Naive thymus-derived CD4-positive, alpha-beta T cell (primary cell): ENCODE measurements at regions not wholly inside any gene's neighbourhood (a gene's known extent, or its start where the extent isn't known, plus 50 kb on each side); places are given as distances from the start of the nearest gene placed in this dataset.
"Not testable (repeated sequence)": the region's sequence is repeated elsewhere in the genome, so short reads cannot be mapped to it uniquely, and the experiment has no call there.

Experiments used
- ATAC-seq: fragments of 150-1000 bp; cut with Tn5 transposase; 2 replicates; pipeline ENCODE4 v1.10.0; 2021; ENCODE audit warnings: mild to moderate bottlenecking, moderate library complexity
- CTCF ChIA-PET: fragments of 350-600 bp; sonication (Branson Sonifier 250); formaldehyde crosslinking; loops from one replicate; lab custom pipeline; 2021; ENCODE audit warnings: antibody characterized with exemption; lab: Charles Lee
- POLR2A ChIA-PET: fragments of 350-600 bp; sonication (Branson Sonifier 250); formaldehyde crosslinking; loops from one replicate; lab custom pipeline; 2021; ENCODE audit warnings: antibody characterized with exemption, inconsistent platforms; lab: Charles Lee
- DNase-seq, 9 donors: peaks; one replicate each; pipeline versions ENCODE4 v3.0.0 to v3.0.0-alpha.2; 2020 to 2022; ENCODE audit warnings: mixed read lengths in 1 of 9
- H3K27ac ChIP-seq: one replicate; pipeline ENCODE4 v1.7.0; 2013; ENCODE audit warnings: mild to moderate bottlenecking, low read depth, low read length, moderate library complexity
- H3K27me3 ChIP-seq, 2 donors: one replicate each; pipeline ENCODE4 v1.7.0; 2013; ENCODE audit warnings: low read length in 2 of 2, mild to moderate bottlenecking in 2 of 2, moderate library complexity in 2 of 2; ENCODE audit not compliant: control insufficient read depth in 2 of 2, insufficient read depth in 2 of 2
- H3K36me3 ChIP-seq, 3 experiments: 1 replicate in 2 of 3; 2 replicates in 1 of 3; pipeline ENCODE4 v1.7.0; 2013; ENCODE audit warnings: low read length in 3 of 3, mild to moderate bottlenecking in 3 of 3, moderate library complexity in 1 of 3; ENCODE audit not compliant: insufficient read depth in 3 of 3, control insufficient read depth in 2 of 3
- H3K4me1 ChIP-seq, 2 donors: one replicate each; pipeline ENCODE4 v1.7.0; 2013; ENCODE audit warnings: low read length in 2 of 2, mild to moderate bottlenecking in 2 of 2, moderate library complexity in 1 of 2; ENCODE audit not compliant: control insufficient read depth in 2 of 2, insufficient read depth in 2 of 2
- H3K4me3 ChIP-seq: 2 replicates; pipeline ENCODE4 v1.7.0; 2013; ENCODE audit warnings: mild to moderate bottlenecking, low read length
- H3K9me3 ChIP-seq, 3 experiments: 1 replicate in 2 of 3; 2 replicates in 1 of 3; pipeline ENCODE4 v1.7.0; 2013; ENCODE audit warnings: low read length in 3 of 3; ENCODE audit not compliant: control insufficient read depth in 2 of 3
- H3K27ac Mint-ChIP-seq, 9 donors: one replicate each; pipeline ENCODE4 v1.8.0; 2020 to 2022; ENCODE audit warnings: mixed read lengths in 9 of 9, mild to moderate bottlenecking in 8 of 9, moderate library complexity in 5 of 9, inconsistent platforms in 2 of 9
- H3K27me3 Mint-ChIP-seq, 5 donors: one replicate each; pipeline ENCODE4 v1.8.0; 2021 to 2022; ENCODE audit warnings: mixed read lengths in 5 of 5, mild to moderate bottlenecking in 1 of 5
- H3K36me3 Mint-ChIP-seq, 5 donors: one replicate each; pipeline ENCODE4 v1.8.0; 2020 to 2022; ENCODE audit warnings: mixed read lengths in 5 of 5, mild to moderate bottlenecking in 3 of 5, inconsistent platforms in 1 of 5
- H3K4me1 Mint-ChIP-seq, 7 donors: one replicate each; pipeline ENCODE4 v1.8.0; 2020 to 2022; ENCODE audit warnings: mixed read lengths in 7 of 7, mild to moderate bottlenecking in 3 of 7, inconsistent platforms in 1 of 7
- H3K4me3 Mint-ChIP-seq, 10 donors: one replicate each; pipeline ENCODE4 v1.8.0; 2020 to 2022; ENCODE audit warnings: mild to moderate bottlenecking in 10 of 10, mixed read lengths in 10 of 10, moderate library complexity in 6 of 10, inconsistent platforms in 2 of 10
- H3K9me3 Mint-ChIP-seq, 11 donors: one replicate each; pipeline ENCODE4 v1.8.0; 2020 to 2022; ENCODE audit warnings: mixed read lengths in 11 of 11, mild to moderate bottlenecking in 4 of 11, inconsistent platforms in 1 of 11, moderate library complexity in 1 of 11
- intact Hi-C, 2 donors: fragments of 100-400 bp; cut with micrococcal nuclease; formaldehyde crosslinking; loops; one replicate each; pipeline ENCODE4 v1.15.1; 2023

DNA sequence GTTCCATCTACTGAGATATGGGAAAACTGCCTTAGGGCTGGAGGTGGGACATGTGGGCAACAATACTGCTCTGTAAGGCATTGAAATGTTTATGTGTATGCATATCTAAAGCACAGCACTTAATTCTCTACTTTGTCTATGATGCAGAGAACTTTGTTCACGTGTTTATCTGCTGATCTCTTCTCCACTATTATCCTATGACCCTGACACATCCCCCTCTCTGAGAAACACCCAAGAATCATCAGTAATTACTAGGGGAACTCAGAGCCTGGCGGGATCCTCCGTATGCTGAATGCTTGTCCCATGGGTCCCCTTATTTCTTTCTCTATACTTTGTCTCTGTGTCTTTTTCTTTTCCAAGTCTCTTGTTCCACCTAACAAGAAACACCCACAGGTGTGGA is 63.8 kb downstream of the OR4A15 start:
- CTCF ChIA-PET, DNase-seq, H3K9me3 ChIP-seq, H3K27ac ChIP-seq, H3K27me3 Mint-ChIP-seq, intact Hi-C loops, H3K36me3 ChIP-seq, POLR2A ChIA-PET, ATAC-seq, H3K4me1 ChIP-seq, H3K27ac Mint-ChIP-seq, H3K4me3 Mint-ChIP-seq, H3K36me3 Mint-ChIP-seq, H3K27me3 ChIP-seq, H3K4me1 Mint-ChIP-seq, H3K4me3 ChIP-seq: not testable (repeated sequence)
- peaks cover 6 to 27% (median 13%) of the 10 kb centered on the region in 11 donors for H3K9me3 Mint-ChIP-seq

DNA sequence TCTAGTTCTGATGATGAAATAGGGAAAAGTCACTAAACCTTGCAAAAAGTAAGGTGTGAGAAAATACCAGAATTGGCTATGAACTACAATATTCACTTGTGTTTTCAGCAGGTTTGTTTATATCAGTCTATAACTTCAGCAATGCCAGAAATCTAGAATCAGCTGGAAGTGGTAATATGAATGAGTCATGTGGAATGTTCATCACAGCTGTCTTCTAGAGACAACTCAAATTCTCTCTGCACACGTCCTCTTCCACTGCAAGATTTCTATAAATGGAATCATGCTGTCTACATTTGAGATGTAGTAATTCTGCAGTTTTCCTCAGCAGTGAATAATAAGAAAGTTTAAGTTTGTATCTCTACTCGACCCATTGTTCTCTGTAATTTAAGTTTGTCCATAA is 89.9 kb downstream of the OR4A15 start:
- intact Hi-C loops = no loop called here
- Histone ChIP-seq H3K27ac (no peak overlapping the region), H3K4me1 (no peaks in the 10 kb centered on the region), H3K9me3 (no peaks in the 10 kb centered on the region), H3K36me3 (no peaks in the 10 kb centered on the region), H3K27me3 (no peaks in the 10 kb centered on the region), H3K4me3 (no peak overlapping the region)
- no peak for DNase-seq
- no peak overlapping the region for H3K4me3 Mint-ChIP-seq
- no peaks in the 10 kb centered on the region for H3K27me3 Mint-ChIP-seq
- no peak overlapping the region for H3K27ac Mint-ChIP-seq
- CTCF ChIA-PET = no interaction called here
- no peak for ATAC-seq
- H3K36me3 Mint-ChIP-seq = peaks cover 0 to 3% (median 0%) of the 10 kb centered on the region in 5 donors
- H3K9me3 Mint-ChIP-seq = peaks cover 4 to 29% (median 13%) of the 10 kb centered on the region in 11 donors
- H3K4me1 Mint-ChIP-seq = no peaks in the 10 kb centered on the region
- POLR2A ChIA-PET = no interaction called here

DNA sequence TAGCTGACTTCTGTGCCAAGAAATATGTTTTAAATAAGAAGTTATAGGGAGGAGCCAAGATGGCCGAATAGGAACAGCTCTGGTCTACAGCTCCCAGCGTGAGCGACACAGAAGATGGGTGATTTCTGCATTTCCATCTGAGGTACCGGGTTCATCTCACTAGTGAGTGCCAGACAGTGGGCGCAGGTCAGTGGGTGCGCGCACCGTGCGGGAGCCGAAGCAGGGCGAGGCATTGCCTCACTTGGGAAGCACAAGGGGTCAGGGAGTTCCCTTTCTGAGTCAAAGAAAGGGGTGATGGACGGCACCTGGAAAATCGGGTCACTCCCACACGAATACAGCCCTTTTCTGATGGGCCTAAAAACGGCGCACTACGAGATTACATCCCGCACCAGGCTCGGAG is 92.1 kb downstream of the OR4A15 start:
- H3K27ac Mint-ChIP-seq, H3K27me3 Mint-ChIP-seq, H3K4me3 ChIP-seq, CTCF ChIA-PET, H3K36me3 ChIP-seq, H3K27me3 ChIP-seq, ATAC-seq, H3K4me1 Mint-ChIP-seq, H3K27ac ChIP-seq, DNase-seq, H3K9me3 ChIP-seq, H3K4me3 Mint-ChIP-seq, intact Hi-C loops, H3K4me1 ChIP-seq, H3K36me3 Mint-ChIP-seq, POLR2A ChIA-PET: not testable (repeated sequence)
- peaks cover 2 to 35% (median 12%) of the 10 kb centered on the region in 11 donors for H3K9me3 Mint-ChIP-seq

DNA sequence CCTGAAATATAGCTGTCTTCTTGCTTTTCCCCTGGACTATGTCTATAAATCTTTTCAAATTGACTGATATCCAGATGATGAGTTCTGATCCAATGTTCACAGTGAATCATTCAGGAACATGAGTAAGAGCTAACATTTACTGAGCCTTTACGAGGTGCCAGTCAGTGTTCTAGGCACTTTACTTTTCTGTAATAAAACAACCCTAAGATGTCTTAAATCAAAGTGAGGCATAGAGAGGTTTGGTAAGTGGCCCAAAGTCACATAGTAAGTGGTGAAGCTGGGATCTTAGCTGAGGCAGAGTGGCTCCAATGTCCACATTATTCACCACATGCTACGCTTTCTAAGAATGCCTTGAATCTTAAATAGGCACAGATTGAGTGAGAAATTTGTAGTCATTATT is 79.9 kb upstream of the OR4C15 start:
- H3K27ac ChIP-seq = no peak overlapping the region
- DNase-seq (no peak), ATAC-seq (no peak)
- Mint-ChIP-seq H3K27ac (no peak overlapping the region), H3K4me1 (no peaks in the 10 kb centered on the region), H3K9me3 (peaks cover 0 to 36% (median 12%) of the 10 kb centered on the region in 11 donors), H3K27me3 (no peaks in the 10 kb centered on the region), H3K36me3 (peaks cover 0 to 3% (median 0%) of the 10 kb centered on the region in 5 donors), H3K4me3 (no peak overlapping the region)
- H3K4me1 ChIP-seq = no peaks in the 10 kb centered on the region
- CTCF ChIA-PET = no interaction called here
- no peaks in the 10 kb centered on the region for H3K9me3 ChIP-seq
- no peaks in the 10 kb centered on the region for H3K27me3 ChIP-seq
- H3K36me3 ChIP-seq = no peaks in the 10 kb centered on the region
- intact Hi-C loops = no loop called here
- H3K4me3 ChIP-seq = no peak overlapping the region
- POLR2A ChIA-PET = no interaction called here

DNA sequence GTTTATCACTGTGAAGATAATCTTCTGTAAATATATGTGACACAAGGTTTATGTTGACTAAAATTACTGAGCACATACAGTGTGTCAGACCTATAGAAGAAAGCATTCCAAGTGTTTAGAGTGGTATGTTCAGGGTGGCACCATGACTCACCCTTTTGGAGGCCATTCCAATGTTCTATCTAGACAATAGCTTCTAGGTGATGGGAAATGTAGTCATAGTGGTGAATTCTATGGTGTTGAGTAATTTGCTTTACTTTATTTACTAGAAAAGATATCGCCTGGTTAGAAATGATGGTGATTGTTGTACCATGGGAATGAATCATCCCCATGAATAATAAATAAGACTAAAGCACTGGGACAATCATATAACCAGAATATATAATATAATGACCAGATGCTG is 72.9 kb upstream of the OR4C15 start:
- Mint-ChIP-seq H3K27me3 (no peaks in the 10 kb centered on the region), H3K9me3 (peaks cover 0 to 33% (median 19%) of the 10 kb centered on the region in 11 donors), H3K4me1 (no peaks in the 10 kb centered on the region), H3K27ac (no peak overlapping the region), H3K4me3 (no peak overlapping the region), H3K36me3 (peaks cover 0 to 3% (median 0%) of the 10 kb centered on the region in 5 donors)
- Histone ChIP-seq H3K4me1 (no peaks in the 10 kb centered on the region), H3K36me3 (no peaks in the 10 kb centered on the region), H3K27me3 (no peaks in the 10 kb centered on the region), H3K9me3 (no peaks in the 10 kb centered on the region), H3K27ac (no peak overlapping the region), H3K4me3 (no peak overlapping the region)
- ChIA-PET CTCF (no interaction called here), POLR2A (no interaction called here)
- DNase-seq (no peak), ATAC-seq (no peak)
- intact Hi-C loops = no loop called here

DNA sequence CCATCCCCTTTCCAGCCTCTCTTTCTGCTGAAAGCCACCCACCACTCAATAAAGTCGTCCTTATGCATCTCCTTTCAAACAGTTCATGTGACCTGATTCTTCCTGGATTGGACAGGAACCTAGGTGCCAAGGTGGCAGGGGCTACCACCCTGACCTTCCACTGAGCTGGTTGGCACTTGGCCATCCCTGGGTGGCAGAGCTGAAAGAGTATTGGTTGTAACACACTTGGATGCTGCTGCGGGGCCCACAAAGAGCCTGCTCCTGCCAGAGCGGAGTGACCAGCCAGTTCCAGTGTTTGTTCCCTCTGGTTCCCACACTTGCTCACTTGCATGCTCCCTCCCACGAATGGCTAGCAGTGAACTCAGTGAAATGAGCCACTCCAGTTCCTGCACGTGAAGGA is 57.2 kb upstream of the OR4C15 start:
- Histone ChIP-seq H3K4me1 (no peaks in the 10 kb centered on the region), H3K36me3 (no peaks in the 10 kb centered on the region), H3K4me3 (no peak overlapping the region), H3K27me3 (no peaks in the 10 kb centered on the region), H3K27ac (no peak overlapping the region), H3K9me3 (peaks cover 0 to 17% (median 5%) of the 10 kb centered on the region in 3 experiments)
- CTCF ChIA-PET = no interaction called here
- intact Hi-C loops = loop anchor here in 1 of 2 donors (10.0 kb wide), 1 partner anchor 58 kb away; the partner anchor contains the start of gene OR4C15
- POLR2A ChIA-PET = no interaction called here
- no peak overlapping the region for H3K4me3 Mint-ChIP-seq
- H3K27me3 Mint-ChIP-seq = no peaks in the 10 kb centered on the region
- DNase-seq (no peak), ATAC-seq (no peak)
- H3K36me3 Mint-ChIP-seq = peaks cover 0 to 3% (median 0%) of the 10 kb centered on the region in 5 donors
- H3K4me1 Mint-ChIP-seq = no peaks in the 10 kb centered on the region
- peaks cover 11 to 58% (median 24%) of the 10 kb centered on the region in 11 donors for H3K9me3 Mint-ChIP-seq
- H3K27ac Mint-ChIP-seq = no peak overlapping the region

DNA sequence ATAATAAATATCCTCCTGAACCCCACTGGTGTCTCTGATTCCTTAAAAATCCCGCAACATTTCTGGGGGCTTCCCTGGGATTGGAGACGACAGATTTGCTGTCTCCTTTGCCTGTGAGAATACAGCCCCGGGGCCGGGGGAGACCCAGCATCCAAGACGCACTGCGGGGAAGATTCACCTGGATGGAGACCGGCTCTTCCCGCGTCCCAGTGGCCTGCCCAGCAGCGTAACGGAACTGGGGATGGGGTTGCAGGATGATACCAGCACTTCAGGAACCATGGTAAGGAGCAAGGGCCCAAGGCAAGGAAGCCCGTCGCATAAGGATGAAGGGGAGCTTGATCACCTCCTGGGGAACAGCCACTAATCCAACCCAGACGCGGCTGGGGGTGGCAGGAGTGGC is 53.3 kb upstream of the OR4C15 start:
- ATAC-seq = no peak
- ChIA-PET POLR2A (no interaction called here), CTCF (no interaction called here)
- no peaks in the 10 kb centered on the region for H3K27me3 Mint-ChIP-seq
- Histone ChIP-seq H3K36me3 (no peaks in the 10 kb centered on the region), H3K4me1 (no peaks in the 10 kb centered on the region), H3K4me3 (no peak overlapping the region), H3K9me3 (peaks cover 0 to 4% (median 1%) of the 10 kb centered on the region in 3 experiments), H3K27me3 (no peaks in the 10 kb centered on the region), H3K27ac (no peak overlapping the region)
- intact Hi-C loops = no loop called here
- H3K9me3 Mint-ChIP-seq = peaks cover 12 to 67% (median 27%) of the 10 kb centered on the region in 11 donors
- no peak overlapping the region for H3K4me3 Mint-ChIP-seq
- peaks cover 0 to 3% (median 0%) of the 10 kb centered on the region in 5 donors for H3K36me3 Mint-ChIP-seq
- H3K4me1 Mint-ChIP-seq = no peaks in the 10 kb centered on the region
- no peak for DNase-seq
- H3K27ac Mint-ChIP-seq = no peak overlapping the region
